ENCODE measurements at regions not wholly inside any gene's neighbourhood (a gene's known extent, or its start where the extent isn't known, plus 50 kb on each side); places are given as distances from the start of the nearest gene placed in this dataset.
"Not testable (repeated sequence)": the region's sequence is repeated elsewhere in the genome, so short reads cannot be mapped to it uniquely, and the experiment has no call there.

GRCh38 chr3:43838877-43839276 lies 148.1 kb downstream of the ABHD5 start:
- DNase-seq: no peak

- DNase-seq: no peak
Measured at GRCh38 chr3:43843386-43843785, 152.6 kb downstream of the ABHD5 start.

GRCh38 chr3:43844757-43845156 lies 154.0 kb downstream of the ABHD5 start:
- DNase-seq: no peak

GRCh38 chr3:43845553-43845952 lies 154.8 kb downstream of the ABHD5 start:
- DNase-seq: not testable (repeated sequence)

- DNase-seq: no peak
Measured at GRCh38 chr3:43852066-43852465, 161.3 kb downstream of the ABHD5 start.

- DNase-seq: no peak
Measured at GRCh38 chr3:43854283-43854682, 163.5 kb downstream of the ABHD5 start.

GRCh38 chr3:43854916-43855315 lies 164.2 kb downstream of the ABHD5 start:
- DNase-seq: no peak

- DNase-seq: peak; percentile 7
Measured at GRCh38 chr3:43855674-43856299, 165.0 kb downstream of the ABHD5 start.

- DNase-seq: no peak
Measured at GRCh38 chr3:43856351-43856750, 165.6 kb downstream of the ABHD5 start.

- no peak for DNase-seq
Measured at GRCh38 chr3:43856761-43857160, 166.0 kb downstream of the ABHD5 start.

- no peak for DNase-seq
Measured at GRCh38 chr3:43857361-43858293, 166.9 kb downstream of the ABHD5 start.

GRCh38 chr3:43858294-43858701 lies 167.6 kb downstream of the ABHD5 start:
- DNase-seq: no peak

- DNase-seq: no peak
Measured at GRCh38 chr3:43859766-43860165, 169.0 kb downstream of the ABHD5 start.

GRCh38 chr3:43861635-43862034 lies 170.9 kb downstream of the ABHD5 start:
- no peak for DNase-seq

- no peak for DNase-seq
Measured at GRCh38 chr3:43862470-43862869, 171.7 kb downstream of the ABHD5 start.

GRCh38 chr3:43862992-43863805 lies 172.5 kb downstream of the ABHD5 start:
- no peak for DNase-seq

GRCh38 chr3:43863966-43864933 lies 173.5 kb downstream of the ABHD5 start:
- no peak for DNase-seq

- no peak for DNase-seq
Measured at GRCh38 chr3:43865351-43865750, 174.6 kb downstream of the ABHD5 start.

GRCh38 chr3:43865887-43866528 lies 175.3 kb downstream of the ABHD5 start:
- DNase-seq: no peak

- no peak for DNase-seq
Measured at GRCh38 chr3:43866529-43867353, 176.0 kb downstream of the ABHD5 start.
